GM12874 (cell line): ENCODE measurements at regions not wholly inside any gene's neighbourhood (a gene's known extent, or its start where the extent isn't known, plus 50 kb on each side); places are given as distances from the start of the nearest gene placed in this dataset.

Source experiments
- TF ChIP-seq, protein P1 (sequence below): IDR thresholded peaks from 2 replicates; pipeline ENCODE4 v1.5.1; 2011; ENCODE audit warnings: low read depth, mild to moderate bottlenecking, control low read depth, low read length, moderate library complexity; ENCODE audit not compliant: insufficient read depth

DNA sequence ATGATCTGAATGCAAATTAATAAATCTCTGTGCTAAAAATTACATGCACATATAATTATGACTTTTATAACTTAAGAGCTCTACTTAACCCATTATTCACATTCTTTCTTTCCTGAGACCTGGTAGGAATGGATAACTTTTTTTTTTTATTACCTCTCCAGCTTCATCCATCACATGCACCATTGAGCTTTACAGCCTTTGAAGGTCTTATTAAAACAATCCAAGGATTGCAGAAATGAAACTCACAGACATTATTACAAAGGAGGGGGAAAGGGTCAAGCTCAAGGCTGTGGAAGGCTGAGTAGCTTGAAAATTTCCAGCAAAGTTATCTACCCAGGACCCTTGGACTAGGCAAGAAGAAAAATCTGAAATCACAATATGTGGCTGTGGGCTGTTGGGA, 202.5 kb upstream of the GRIP1 start:
- TF ChIP-seq, protein P1, sequence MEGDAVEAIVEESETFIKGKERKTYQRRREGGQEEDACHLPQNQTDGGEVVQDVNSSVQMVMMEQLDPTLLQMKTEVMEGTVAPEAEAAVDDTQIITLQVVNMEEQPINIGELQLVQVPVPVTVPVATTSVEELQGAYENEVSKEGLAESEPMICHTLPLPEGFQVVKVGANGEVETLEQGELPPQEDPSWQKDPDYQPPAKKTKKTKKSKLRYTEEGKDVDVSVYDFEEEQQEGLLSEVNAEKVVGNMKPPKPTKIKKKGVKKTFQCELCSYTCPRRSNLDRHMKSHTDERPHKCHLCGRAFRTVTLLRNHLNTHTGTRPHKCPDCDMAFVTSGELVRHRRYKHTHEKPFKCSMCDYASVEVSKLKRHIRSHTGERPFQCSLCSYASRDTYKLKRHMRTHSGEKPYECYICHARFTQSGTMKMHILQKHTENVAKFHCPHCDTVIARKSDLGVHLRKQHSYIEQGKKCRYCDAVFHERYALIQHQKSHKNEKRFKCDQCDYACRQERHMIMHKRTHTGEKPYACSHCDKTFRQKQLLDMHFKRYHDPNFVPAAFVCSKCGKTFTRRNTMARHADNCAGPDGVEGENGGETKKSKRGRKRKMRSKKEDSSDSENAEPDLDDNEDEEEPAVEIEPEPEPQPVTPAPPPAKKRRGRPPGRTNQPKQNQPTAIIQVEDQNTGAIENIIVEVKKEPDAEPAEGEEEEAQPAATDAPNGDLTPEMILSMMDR: no peak

DNA sequence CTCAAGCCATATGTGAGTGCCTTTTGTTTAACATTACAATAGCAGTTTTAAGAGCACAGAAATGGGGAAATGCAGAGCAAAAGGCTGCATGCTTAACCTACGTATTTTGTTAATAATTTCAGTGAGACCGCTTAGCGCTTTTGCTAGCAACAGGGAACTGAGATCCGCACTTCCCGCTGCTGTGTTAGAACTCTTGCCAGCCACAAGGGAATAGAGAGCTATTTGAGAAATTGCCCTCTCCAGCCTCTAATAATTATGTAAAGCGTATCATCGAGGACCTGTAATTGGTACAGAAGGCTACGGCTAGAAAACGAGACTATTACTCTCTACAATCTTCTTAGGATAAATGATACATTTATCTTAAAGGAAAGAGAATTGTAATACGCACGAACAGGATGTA, 205.2 kb upstream of the GRIP1 start:
- TF ChIP-seq, protein P1: no peak

DNA sequence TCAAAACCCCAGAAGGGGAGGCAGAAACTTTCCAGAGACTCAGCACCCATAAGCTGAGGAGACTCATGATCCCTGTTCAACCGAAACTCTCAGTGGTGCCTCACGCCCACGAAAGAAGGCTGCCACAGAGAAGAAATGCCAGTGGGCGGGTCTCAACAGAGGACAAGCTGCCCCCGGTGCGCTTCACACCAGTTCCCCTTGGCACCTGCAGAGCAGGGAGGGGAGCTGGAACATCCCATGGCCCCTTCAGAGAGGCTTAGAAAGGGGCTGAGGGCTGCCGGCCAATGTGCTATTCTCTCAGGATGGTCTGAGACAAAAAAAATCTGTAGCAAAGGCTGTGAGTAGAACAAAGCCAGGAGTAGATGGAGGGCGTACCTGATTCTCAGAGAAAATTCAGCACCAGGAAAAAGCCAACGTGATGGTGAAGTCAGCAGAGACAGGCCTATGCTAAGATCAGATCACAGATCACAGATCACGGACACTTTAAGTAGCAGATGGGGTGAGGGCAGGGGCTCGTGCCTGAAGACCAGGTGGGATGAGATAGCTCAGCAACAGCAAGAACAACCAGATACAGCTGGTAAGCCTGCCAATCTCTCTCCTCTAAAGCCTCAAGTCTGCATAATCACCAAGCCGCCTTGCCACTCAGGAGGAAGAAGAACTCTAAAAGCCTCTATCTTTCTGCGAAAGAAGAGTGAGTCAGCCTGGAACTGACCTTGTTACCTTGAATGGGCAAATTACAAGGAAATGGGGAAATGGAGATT, 206.4 kb upstream of the GRIP1 start:
- TF ChIP-seq, protein P1: no peak

DNA sequence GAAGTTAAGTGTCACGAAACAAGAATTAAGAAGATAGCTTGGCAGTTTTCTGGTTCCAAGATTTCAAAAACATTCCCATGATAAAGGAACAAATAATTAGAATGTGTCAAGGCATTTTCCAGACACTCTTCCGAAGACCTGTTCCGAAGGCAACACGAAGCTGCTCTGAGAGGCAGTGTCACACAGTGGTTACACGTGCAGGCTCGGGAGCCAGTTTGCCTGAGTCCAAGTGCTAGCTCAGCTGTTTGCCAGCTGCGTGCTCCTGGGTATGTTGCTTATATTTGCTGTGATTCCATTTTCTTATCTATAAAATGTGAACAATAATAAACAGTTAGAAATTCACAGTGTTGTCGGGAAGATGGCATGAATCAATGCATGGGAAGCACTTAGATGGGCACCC, 217.9 kb upstream of the GRIP1 start:
- TF ChIP-seq, protein P1: no peak

DNA sequence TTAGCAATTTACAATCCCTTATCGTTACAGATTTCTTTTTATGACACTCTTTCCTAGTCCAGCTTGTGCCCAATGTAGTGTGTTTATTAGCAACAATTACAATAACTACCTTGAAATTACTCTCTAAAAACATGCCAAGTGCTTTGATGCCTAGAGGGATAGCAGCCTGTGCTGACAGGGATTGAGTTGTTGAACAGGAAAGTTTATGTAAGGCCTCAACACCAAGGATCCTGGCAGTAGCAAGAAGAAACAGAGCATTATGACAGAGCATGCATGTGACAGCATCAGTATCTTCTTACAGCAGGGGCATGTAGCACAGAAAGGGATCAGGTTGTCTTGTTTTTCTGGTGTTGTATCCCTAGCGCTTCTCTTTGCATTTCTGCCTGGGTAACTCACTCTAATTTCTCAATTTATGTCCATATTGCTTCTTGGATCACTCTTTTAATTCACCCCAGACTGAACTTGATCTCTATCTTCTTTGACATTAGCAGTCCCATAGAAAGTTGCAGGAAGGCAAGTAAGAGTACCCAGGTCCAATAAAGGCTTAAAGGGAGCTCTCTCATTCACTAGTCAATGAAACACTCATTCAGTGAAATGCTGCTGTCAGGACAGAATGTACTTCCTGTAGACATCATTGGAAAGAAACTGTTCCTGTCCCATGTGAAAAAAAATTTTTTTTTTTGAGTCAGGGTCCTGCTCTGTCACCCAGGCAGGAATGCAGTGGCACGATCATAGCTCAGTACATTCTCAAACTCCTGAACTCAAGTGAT, 220.0 kb upstream of the GRIP1 start:
- TF ChIP-seq, protein P1: no peak

DNA sequence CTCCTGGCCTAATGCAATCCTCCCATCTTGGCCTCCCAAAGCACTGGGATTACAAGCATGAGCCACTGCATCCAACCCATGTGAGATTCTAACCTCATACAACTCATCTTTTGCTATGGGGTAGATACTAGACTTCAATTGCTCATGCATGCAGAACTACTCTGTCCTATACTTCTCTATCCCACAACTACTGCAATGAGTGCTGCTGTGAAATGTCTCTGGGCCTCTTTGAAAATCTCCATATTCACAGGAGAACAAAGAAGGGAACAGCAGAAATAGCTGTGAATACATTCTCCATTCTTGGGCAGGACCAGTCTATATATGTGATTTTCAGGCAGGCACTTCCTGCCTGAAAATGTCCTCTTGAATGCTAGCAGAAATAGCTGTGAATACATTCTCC, 220.7 kb upstream of the GRIP1 start:
- TF ChIP-seq, protein P1: no peak

DNA sequence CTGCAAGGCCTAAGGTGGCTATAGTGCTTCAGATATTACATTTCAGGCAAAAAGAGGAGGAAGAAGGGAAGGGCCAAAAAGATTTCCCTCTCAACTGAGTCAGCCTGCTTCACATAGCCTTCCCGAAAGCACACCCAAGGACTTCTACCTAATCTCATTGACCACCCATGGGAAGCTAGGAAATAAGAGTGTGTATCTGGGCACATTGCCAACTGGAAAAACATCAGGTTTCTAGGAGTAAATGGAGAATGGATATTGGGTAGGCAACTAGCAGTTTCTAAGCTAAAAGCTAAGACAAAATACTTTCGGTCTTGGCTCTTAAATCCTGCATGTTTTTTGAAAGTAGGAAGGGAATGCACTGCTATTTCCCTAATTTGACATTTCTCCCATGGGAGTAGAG, 221.7 kb upstream of the GRIP1 start:
- TF ChIP-seq, protein P1: no peak
